ENCODE measurements at regions not wholly inside any gene's neighbourhood (a gene's known extent, or its start where the extent isn't known, plus 50 kb on each side); places are given as distances from the start of the nearest gene placed in this dataset.

DNA sequence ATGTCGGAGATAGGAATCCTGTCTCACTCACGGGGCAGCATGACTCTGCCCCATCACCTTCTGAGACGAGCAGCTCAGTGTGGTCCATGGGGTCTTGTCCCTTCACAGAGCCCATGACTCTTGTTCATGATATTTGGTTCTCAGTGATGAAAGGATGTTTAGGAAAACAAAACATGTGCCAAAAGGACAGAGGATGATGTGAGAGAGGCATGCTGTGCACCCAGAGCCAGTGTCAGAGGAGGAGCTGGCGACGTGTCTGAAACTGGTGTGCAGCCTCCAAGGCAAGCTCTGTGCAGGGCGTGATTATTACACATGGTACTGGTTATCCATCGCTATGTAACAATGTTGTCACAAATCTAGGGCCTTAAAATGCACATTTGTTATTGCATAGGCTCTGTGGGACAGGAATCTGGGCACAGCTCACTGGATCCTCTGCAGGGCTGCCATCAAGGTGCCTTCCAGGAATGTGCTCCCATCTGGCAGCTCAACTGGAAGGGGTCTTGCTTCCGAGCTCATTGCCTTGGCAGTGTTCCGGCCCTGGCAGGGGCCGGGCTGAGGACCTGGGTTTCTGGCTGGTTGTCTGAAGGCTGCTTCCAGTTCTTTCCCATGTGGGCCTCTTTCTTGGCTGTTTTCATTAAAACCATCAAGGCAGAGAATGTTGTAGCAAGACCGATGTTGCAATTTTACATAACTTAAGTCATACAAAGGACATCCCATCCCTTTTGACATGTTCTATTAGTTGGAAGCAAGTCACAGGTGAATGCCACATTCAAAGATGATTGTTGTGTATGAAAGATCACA is 175.4 kb downstream of the ERMARD start:
- Histone ChIP-seq H3K9me3 (no peaks in the 10 kb centered on the region), H3K27me3 (no peaks in the 10 kb centered on the region), H3K27ac (no peak overlapping the region), H3K4me1 (no peaks in the 10 kb centered on the region), H3K36me3 (no peaks in the 10 kb centered on the region), H3K4me3 (no peak overlapping the region)
- DNase-seq (ENCODE audit: low spot score): no peak
- TF ChIP-seq, protein P1, sequence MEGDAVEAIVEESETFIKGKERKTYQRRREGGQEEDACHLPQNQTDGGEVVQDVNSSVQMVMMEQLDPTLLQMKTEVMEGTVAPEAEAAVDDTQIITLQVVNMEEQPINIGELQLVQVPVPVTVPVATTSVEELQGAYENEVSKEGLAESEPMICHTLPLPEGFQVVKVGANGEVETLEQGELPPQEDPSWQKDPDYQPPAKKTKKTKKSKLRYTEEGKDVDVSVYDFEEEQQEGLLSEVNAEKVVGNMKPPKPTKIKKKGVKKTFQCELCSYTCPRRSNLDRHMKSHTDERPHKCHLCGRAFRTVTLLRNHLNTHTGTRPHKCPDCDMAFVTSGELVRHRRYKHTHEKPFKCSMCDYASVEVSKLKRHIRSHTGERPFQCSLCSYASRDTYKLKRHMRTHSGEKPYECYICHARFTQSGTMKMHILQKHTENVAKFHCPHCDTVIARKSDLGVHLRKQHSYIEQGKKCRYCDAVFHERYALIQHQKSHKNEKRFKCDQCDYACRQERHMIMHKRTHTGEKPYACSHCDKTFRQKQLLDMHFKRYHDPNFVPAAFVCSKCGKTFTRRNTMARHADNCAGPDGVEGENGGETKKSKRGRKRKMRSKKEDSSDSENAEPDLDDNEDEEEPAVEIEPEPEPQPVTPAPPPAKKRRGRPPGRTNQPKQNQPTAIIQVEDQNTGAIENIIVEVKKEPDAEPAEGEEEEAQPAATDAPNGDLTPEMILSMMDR (IDR thresholded peaks at IDR 0.05): no peak

DNA sequence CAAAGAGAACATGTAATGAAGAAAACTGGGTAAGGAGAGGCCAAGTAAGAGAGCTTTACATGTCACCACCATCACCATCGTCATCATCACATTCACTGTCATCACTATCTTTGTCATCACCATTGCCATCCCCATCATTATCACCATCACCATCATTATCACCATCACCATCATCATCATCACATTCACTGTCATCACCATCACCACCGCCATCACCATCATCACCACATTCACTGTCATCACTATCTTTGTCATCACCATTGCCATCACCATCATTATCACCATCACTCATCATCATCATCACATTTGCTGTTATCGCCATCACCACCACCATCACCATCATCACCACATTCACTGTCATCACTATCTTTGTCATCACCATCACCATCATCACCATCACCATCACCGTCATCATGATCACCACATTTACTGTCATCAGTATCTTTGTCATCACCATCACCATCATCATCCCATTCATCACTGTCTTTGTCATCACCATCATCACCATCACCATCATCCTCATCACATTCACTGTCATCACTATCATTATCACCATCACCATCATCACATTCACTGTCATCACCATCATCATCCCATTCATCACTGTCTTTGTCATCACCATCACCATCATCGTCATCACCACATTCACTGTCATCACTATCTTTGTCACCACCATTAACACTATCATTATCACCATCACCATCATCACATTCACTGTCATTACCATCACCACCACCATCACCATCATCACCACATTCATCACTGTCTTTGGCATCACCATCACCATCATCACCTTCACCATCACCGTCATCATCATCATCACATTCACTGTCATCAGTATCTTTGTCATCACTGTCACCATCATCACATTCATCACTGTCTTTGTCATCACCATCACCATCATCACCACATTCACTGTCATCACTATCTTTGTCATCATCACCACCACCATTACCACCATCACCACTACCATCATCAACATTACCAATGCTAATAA is 172.3 kb downstream of the ERMARD start:
- Histone ChIP-seq H3K4me3 (no peak overlapping the region), H3K9me3 (no peaks in the 10 kb centered on the region), H3K27ac (no peak overlapping the region), H3K4me1 (no peaks in the 10 kb centered on the region), H3K27me3 (no peaks in the 10 kb centered on the region), H3K36me3 (no peaks in the 10 kb centered on the region)
- TF ChIP-seq, protein P1 (IDR thresholded peaks at IDR 0.05): no peak
- no peak for DNase-seq (ENCODE audit: low spot score)

DNA sequence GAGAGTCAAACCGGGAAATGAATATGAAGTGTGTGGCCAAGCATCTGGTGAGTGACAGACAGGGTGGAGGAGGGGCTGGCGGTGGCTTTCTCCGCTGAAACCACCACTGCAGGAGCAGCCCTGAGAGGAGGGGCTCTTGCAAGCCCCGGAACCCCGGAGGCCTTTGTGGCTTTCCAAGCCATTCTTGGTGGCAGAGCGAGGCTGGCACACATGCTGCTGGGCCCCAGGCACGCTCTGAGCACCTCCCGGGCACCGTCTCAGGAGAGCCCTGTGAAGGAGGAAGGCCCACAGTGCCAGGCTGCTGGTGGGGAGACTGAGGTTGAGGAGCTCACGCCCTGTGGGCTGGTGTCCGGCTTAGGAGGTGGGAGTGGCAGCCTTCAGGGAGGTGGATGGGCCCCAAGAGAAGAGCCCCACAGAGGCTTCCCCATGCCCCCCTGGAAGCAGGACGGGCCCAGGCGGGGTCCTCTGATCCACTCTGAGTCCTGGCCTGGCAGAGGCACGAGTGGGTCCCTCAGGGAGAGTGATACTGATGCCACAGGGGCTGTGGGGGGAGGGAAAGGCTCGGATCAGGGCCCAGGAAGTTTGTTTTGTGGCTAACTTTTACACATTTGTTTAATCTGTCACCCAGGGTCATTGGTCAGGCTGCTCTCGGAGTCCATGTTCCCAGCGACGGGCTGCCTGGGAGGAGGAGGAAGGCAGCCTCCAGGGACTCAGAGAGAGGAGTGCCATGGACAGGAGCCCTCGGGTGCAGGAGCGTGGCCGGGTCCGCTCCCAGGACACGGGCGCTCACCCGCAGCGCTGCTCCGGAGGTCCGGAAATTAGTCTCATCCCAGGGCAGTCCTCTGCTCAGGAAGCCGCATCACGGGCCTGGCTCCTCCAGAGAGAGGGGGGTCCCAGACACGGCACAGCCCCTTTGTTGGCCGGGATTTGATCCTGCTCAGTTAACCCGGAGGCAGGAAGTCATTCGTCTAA is 170.7 kb downstream of the ERMARD start:
- H3K9me3 ChIP-seq: no peaks in the 10 kb centered on the region
- no peak for DNase-seq (ENCODE audit: low spot score)
- no peaks in the 10 kb centered on the region for H3K27me3 ChIP-seq
- TF ChIP-seq, protein P1 (IDR thresholded peaks at IDR 0.05): no peak
- H3K4me1 ChIP-seq: no peaks in the 10 kb centered on the region
- no peak overlapping the region for H3K4me3 ChIP-seq
- H3K36me3 ChIP-seq: no peaks in the 10 kb centered on the region
- H3K27ac ChIP-seq: no peak overlapping the region

DNA sequence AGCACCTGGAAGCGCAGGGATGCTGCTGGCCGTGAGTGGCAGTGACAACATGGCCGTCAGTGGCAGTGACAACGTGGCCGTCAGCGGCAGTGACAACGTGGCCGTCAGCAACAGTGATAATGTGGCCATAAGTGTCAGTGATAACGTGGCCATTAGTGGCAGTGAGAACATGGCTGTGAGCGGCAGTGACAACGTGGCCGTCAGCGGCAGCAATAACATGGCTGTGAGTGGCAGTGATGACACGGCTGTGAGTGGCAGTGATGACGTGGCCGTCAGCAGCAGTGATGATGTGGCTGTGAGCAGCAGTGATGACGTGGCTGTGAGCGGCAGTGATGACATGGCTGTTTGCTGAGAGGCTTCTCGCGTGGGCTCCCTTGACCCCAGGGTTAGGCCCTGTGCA is 169.8 kb downstream of the ERMARD start:
- H3K4me3 ChIP-seq: no peak overlapping the region
- H3K27ac ChIP-seq: no peak overlapping the region
- H3K36me3 ChIP-seq: no peaks in the 10 kb centered on the region
- no peaks in the 10 kb centered on the region for H3K27me3 ChIP-seq
- TF ChIP-seq, protein P1 (IDR thresholded peaks at IDR 0.05): no peak
- no peak for DNase-seq (ENCODE audit: low spot score)
- H3K4me1 ChIP-seq: no peaks in the 10 kb centered on the region
- H3K9me3 ChIP-seq: no peaks in the 10 kb centered on the region

DNA sequence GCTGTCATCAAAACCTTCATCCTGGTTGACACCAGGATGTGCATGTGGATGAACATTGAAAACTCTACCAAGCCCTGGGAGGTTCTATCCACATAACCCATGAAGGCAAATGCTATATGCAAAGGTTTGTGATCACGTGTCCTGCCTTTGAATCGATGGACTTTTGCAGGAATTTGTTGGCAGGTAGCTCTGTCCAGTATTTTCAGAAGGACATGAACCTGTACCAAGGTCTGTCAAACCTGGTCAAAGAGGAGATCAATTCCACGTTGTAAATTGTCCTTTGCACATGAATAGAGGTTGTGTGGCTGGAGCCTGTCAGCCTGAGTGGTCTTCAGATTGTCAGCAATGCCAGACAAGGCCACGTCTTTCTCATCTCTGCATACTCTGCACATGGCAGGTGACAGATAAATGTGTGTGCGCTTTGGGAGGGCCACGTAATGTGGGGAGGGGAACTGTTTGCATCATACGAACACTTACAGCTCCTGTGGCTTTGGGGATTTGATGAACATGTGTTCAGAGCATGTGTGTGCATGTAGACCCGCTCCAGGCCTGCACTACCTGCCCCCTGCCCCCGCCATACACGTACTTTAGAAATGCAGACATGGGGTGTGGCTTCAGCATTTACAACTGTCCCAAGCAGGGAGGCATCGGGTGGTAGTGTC is 169.1 kb downstream of the ERMARD start:
- TF ChIP-seq, protein P1 (IDR thresholded peaks at IDR 0.05): no peak
- Histone ChIP-seq H3K27ac (no peak overlapping the region), H3K9me3 (no peaks in the 10 kb centered on the region), H3K4me3 (no peak overlapping the region), H3K36me3 (no peaks in the 10 kb centered on the region), H3K27me3 (no peaks in the 10 kb centered on the region), H3K4me1 (no peaks in the 10 kb centered on the region)
- DNase-seq (ENCODE audit: low spot score): no peak
